ENCODE measurements at regions not wholly inside any gene's neighbourhood (a gene's known extent, or its start where the extent isn't known, plus 50 kb on each side); places are given as distances from the start of the nearest gene placed in this dataset.

DNA sequence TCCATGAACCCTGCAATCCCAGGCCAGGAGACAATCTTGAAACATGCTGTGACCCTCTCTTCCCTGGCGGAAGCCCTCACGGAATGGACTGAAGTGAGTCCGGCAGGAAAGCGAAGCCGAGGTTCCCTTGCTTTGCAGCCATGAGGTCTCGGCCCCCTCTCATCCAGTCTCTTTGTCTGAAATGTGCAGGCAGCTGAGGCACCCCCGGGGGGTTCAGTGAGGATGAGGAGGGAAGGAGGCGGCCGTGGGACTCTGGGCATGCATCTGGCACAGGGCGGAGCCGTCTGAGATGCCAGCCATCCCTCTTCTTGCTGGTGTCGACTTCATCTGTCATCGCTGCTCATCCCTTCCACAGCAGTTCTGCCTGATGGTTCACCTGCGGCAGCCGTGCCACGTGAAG is 1485.7 kb downstream of the BRD1 start:
- POLR2A ChIA-PET = no interaction called here
- WGBS (ENCODE audit: insufficient coverage) = 85% methylated on average over 14 of the region's 16 CpGs

DNA sequence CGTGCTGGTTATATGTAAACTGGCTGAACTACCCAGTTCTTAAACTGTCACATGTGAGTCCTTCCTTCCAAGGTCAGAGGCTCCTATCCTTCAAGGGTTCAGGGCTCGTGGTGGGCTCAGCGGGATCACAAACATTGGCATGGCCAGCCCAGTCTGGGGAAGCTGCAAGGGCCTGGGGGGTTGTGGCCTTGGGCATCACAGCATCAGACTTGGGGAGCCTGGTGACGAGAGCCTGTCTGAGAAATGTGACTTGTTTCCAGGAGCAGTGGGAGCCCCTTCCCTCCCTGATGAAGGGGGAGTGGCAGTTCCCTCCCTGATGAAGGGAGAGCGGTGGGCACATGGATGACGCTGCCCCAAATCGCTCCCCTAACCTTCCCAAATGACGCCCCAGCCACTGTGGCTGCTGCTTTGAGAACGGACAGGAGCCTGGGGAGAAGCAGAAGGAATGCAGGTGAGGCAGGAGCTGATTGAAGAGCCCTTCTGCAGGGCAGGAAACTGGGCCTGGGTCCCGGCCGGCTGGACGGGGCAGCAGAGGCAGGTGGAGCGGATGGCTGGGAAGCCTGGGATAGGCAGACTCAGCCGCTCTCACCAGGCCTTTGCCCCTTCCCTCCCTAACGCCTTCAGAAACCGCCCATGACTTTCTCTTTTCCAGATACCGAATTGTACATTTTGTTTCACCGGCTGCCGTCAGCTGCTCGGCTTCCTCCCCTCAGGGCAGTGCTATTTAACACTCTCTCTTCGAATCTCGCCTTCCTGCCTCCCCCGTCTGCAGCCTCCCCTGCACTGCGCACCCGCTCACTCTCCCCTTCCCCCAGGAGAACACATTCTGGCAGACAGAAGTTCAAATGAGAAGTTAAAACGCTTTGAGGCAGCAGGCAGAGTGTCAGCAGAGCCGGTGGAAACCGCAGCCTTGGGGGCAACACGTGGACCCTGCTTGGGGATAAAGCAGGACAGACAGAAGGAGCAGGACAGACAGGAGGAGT is 1486.7 kb downstream of the BRD1 start:
- Histone ChIP-seq H3K27ac (ENCODE audit: low read length in 2 of 2) (no peak overlapping the region), H3K36me3 (replicated peaks in 1 of 2; ENCODE audit: control extremely low read depth in 1 of 2, control insufficient read depth in 1 of 2, extremely low read depth in 1 of 2, insufficient read depth in 2 of 2, low read length in 1 of 2) (no peaks in the 10 kb centered on the region), H3K27me3 (replicated peaks in 1 of 4; ENCODE audit: control extremely low read depth in 1 of 4, control insufficient read depth in 3 of 4, insufficient read depth in 4 of 4, low read length in 3 of 4) (peaks cover 0 to 12% (median 0%) of the 10 kb centered on the region in 4 experiments), H4K20me1 (ENCODE audit: control insufficient read depth, insufficient read depth, low read length, poor library complexity, severe bottlenecking) (no peaks in the 10 kb centered on the region), H2AFZ (ENCODE audit: insufficient read depth, low read depth, low read length, poor library complexity, severe bottlenecking) (no peak overlapping the region), H3K4me2 (replicated peaks; ENCODE audit: low read depth, low read length, poor library complexity, severe bottlenecking) (no peak overlapping the region), H3K4me3 (ENCODE audit: control extremely low read depth in 1 of 5, extremely low read depth in 1 of 5, insufficient read depth in 1 of 5, low read depth in 2 of 5, low read length in 4 of 5) (no peak overlapping the region), H3K4me1 (ENCODE audit: control insufficient read depth in 2 of 2, insufficient read depth in 2 of 2, low read length in 2 of 2) (no peaks in the 10 kb centered on the region), H3K9me3 (ENCODE audit: control extremely low read depth in 1 of 3, control insufficient read depth in 2 of 3, insufficient read depth in 1 of 3, low read length in 2 of 3) (no peaks in the 10 kb centered on the region), H3K9ac (ENCODE audit: low read length) (no peak overlapping the region), H3K79me2 (ENCODE audit: control insufficient read depth, insufficient read depth, low read length) (no peaks in the 10 kb centered on the region)
- H3K27ac Mint-ChIP-seq = no peak overlapping the region
- TF ChIP-seq, protein P1, sequence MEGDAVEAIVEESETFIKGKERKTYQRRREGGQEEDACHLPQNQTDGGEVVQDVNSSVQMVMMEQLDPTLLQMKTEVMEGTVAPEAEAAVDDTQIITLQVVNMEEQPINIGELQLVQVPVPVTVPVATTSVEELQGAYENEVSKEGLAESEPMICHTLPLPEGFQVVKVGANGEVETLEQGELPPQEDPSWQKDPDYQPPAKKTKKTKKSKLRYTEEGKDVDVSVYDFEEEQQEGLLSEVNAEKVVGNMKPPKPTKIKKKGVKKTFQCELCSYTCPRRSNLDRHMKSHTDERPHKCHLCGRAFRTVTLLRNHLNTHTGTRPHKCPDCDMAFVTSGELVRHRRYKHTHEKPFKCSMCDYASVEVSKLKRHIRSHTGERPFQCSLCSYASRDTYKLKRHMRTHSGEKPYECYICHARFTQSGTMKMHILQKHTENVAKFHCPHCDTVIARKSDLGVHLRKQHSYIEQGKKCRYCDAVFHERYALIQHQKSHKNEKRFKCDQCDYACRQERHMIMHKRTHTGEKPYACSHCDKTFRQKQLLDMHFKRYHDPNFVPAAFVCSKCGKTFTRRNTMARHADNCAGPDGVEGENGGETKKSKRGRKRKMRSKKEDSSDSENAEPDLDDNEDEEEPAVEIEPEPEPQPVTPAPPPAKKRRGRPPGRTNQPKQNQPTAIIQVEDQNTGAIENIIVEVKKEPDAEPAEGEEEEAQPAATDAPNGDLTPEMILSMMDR (IDR thresholded peaks at IDR 0.05) = no peak
- no peak for TF ChIP-seq EZH2 (IDR thresholded peaks at IDR 0.05; ENCODE audit: borderline replicate concordance, insufficient read depth, low read depth, low read length, poor library complexity, severe bottlenecking)
- no peaks in the 10 kb centered on the region for H3K4me1 Mint-ChIP-seq
- WGBS (ENCODE audit: insufficient coverage) = 32% methylated on average over 21 of the region's 29 CpGs
- ChIA-PET POLR2A (no interaction called here), CTCF (no interaction called here)
- ATAC-seq (ENCODE audit: low read depth) (no peak), DNase-seq (no peak)
- peaks cover 11% of the 10 kb centered on the region for H3K27me3 Mint-ChIP-seq
- intact Hi-C loops (cut with micrococcal nuclease) = no loop called here
- no peaks in the 10 kb centered on the region for H3K9me3 Mint-ChIP-seq (ENCODE audit: insufficient read depth)
- H3K4me3 Mint-ChIP-seq = no peak overlapping the region

More for the DNA sequence above, 1485.7 kb downstream of the BRD1 start:
- H3K36me3 ChIP-seq (replicated peaks in 1 of 2; ENCODE audit: control extremely low read depth in 1 of 2, control insufficient read depth in 1 of 2, extremely low read depth in 1 of 2, insufficient read depth in 2 of 2, low read length in 1 of 2) = no peaks in the 10 kb centered on the region
- H3K4me2 ChIP-seq (replicated peaks; ENCODE audit: low read depth, low read length, poor library complexity, severe bottlenecking) = no peak overlapping the region
- H3K27me3 ChIP-seq (replicated peaks in 1 of 4; ENCODE audit: control extremely low read depth in 1 of 4, control insufficient read depth in 3 of 4, insufficient read depth in 4 of 4, low read length in 3 of 4) = peaks cover 0 to 12% (median 0%) of the 10 kb centered on the region in 4 experiments
- H3K4me3 ChIP-seq (ENCODE audit: control extremely low read depth in 1 of 5, extremely low read depth in 1 of 5, insufficient read depth in 1 of 5, low read depth in 2 of 5, low read length in 4 of 5) = no peak overlapping the region
- ATAC-seq (ENCODE audit: low read depth) (no peak), DNase-seq (no peak)
- CTCF ChIA-PET = no interaction called here
- no peak overlapping the region for H3K4me3 Mint-ChIP-seq
- no peak overlapping the region for H2AFZ ChIP-seq (ENCODE audit: insufficient read depth, low read depth, low read length, poor library complexity, severe bottlenecking)
- no peaks in the 10 kb centered on the region for H3K9me3 Mint-ChIP-seq (ENCODE audit: insufficient read depth)
- H3K27ac Mint-ChIP-seq = no peak overlapping the region
- H3K9ac ChIP-seq (ENCODE audit: low read length) = no peak overlapping the region
- no peaks in the 10 kb centered on the region for H3K79me2 ChIP-seq (ENCODE audit: control insufficient read depth, insufficient read depth, low read length)
- H3K4me1 Mint-ChIP-seq = no peaks in the 10 kb centered on the region
- no peaks in the 10 kb centered on the region for H3K4me1 ChIP-seq (ENCODE audit: control insufficient read depth in 2 of 2, insufficient read depth in 2 of 2, low read length in 2 of 2)
- H3K27me3 Mint-ChIP-seq = peaks cover 11% of the 10 kb centered on the region
- TF ChIP-seq EZH2 (IDR thresholded peaks at IDR 0.05; ENCODE audit: borderline replicate concordance, insufficient read depth, low read depth, low read length, poor library complexity, severe bottlenecking) = no peak
- TF ChIP-seq, protein P1 (IDR thresholded peaks at IDR 0.05) = no peak
- H3K9me3 ChIP-seq (ENCODE audit: control extremely low read depth in 1 of 3, control insufficient read depth in 2 of 3, insufficient read depth in 1 of 3, low read length in 2 of 3) = no peaks in the 10 kb centered on the region
- H3K27ac ChIP-seq (ENCODE audit: low read length in 2 of 2) = no peak overlapping the region
- intact Hi-C loops (cut with micrococcal nuclease) = no loop called here
- no peaks in the 10 kb centered on the region for H4K20me1 ChIP-seq (ENCODE audit: control insufficient read depth, insufficient read depth, low read length, poor library complexity, severe bottlenecking)
